Upper lobe of left lung (tissue), 6 donors: ENCODE measurements at regions not wholly inside any gene's neighbourhood (a gene's known extent, or its start where the extent isn't known, plus 50 kb on each side); places are given as distances from the start of the nearest gene placed in this dataset.

ENCODE experiments used
- ATAC-seq, 2 donors: fragments of 200-7000 bp; cut with Tn5 transposase; one replicate each; pipeline ENCODE4 v1.9.1; 2022; ENCODE audit warnings: mild to moderate bottlenecking in 2 of 2, moderate library complexity in 2 of 2; ENCODE audit not compliant: low FRiP score in 2 of 2
- DNase-seq, 2 donors: peaks; one replicate each; pipeline ENCODE4 v3.0.0-alpha.2; 2019 to 2020
- H3K27ac ChIP-seq, 4 donors: fragments of 200-600 bp; sonication (generic); one replicate each; pipeline ENCODE4 v1.5.1; 2016 to 2019
- H3K27me3 ChIP-seq, 4 donors: fragments of 200-600 bp; sonication (generic); one replicate each; pipeline ENCODE4 v1.5.1; 2017 to 2019
- H3K36me3 ChIP-seq, 4 donors: fragments of 200-600 bp; sonication (generic); one replicate each; pipeline ENCODE4 v1.5.1; 2016 to 2019
- H3K4me1 ChIP-seq, 4 donors: fragments of 200-600 bp; sonication (generic); one replicate each; pipeline ENCODE4 v1.5.1; 2018 to 2019
- H3K4me3 ChIP-seq, 4 donors: fragments of 200-600 bp; sonication (generic); one replicate each; pipeline ENCODE4 v1.5.1; 2017 to 2019; ENCODE audit warnings: mild to moderate bottlenecking in 2 of 4, moderate library complexity in 1 of 4
- H3K9me3 ChIP-seq, 4 donors: fragments of 200-600 bp; sonication (generic); one replicate each; pipeline ENCODE4 v1.5.1; 2018 to 2019
- CTCF ChIP-seq, 6 experiments: fragments of 450-650 bp in 4 of 6; fragments of 200-600 bp in 2 of 6; sonication (generic) in 2 of 6; IDR thresholded peaks; one replicate each; pipeline ENCODE4 v1.5.1; 2016 to 2019; ENCODE audit warnings: antibody characterized with exemption in 6 of 6
- EP300 ChIP-seq, 4 donors: sonication (generic); formaldehyde crosslinking; IDR thresholded peaks; one replicate each; pipeline ENCODE4 v1.5.1; 2017; ENCODE audit warnings: antibody characterized with exemption in 4 of 4, control low read depth in 2 of 4
- POLR2A ChIP-seq, 4 donors: fragments of 450-650 bp; IDR thresholded peaks; one replicate each; pipeline ENCODE4 v1.5.1; 2016 to 2017; ENCODE audit warnings: antibody characterized with exemption in 4 of 4, mild to moderate bottlenecking in 2 of 4
- POLR2AphosphoS5 ChIP-seq, 2 donors: sonication (generic); formaldehyde crosslinking; IDR thresholded peaks; one replicate each; pipeline ENCODE4 v1.5.1; 2017; ENCODE audit warnings: antibody characterized with exemption in 2 of 2
- WGBS, 2 donors: methylation state at CpG; one replicate each; pipeline ENCODE4 v1.1.5; 2017 to 2018; 5-methylcytosine and 5-hydroxymethylcytosine counted together
- donor health status: DM: no; HTN: no; CAD: no; lungs with moderate emphysema.
- donor health status: DM: no; HTN: yes; CAD: no; lungs with severe emphysema.

GRCh38 chr17:51354936-51355335 lies 94.6 kb downstream of the UTP18 start:
- no peak overlapping the region for H3K27ac ChIP-seq
- H3K36me3 ChIP-seq, result no peaks in the 10 kb centered on the region
- no peaks in the 10 kb centered on the region for H3K27me3 ChIP-seq
- DNase-seq (no peak), ATAC-seq (no peak)
- H3K4me3 ChIP-seq, result no peak overlapping the region
- H3K4me1 ChIP-seq, result no peaks in the 10 kb centered on the region
- H3K9me3 ChIP-seq, result no peaks in the 10 kb centered on the region
- 46 to 49% methylated on average over 2 of the region's 2 CpGs for WGBS, 2 donors
- no peak for TF ChIP-seq POLR2AphosphoS5 (IDR thresholded peaks at IDR 0.05)
- no peak for TF ChIP-seq CTCF (IDR thresholded peaks at IDR 0.05)
- TF ChIP-seq EP300 (IDR thresholded peaks at IDR 0.05), result no peak
- no peak for TF ChIP-seq POLR2A (IDR thresholded peaks at IDR 0.05)

- DNase-seq, result peak in 1 of 2 donors; percentile 55
- H3K9me3 ChIP-seq, result no peaks in the 10 kb centered on the region
- no peaks in the 10 kb centered on the region for H3K36me3 ChIP-seq
- 71 to 77% methylated on average over 18 of the region's 18 CpGs for WGBS, 2 donors
- no peaks in the 10 kb centered on the region for H3K27me3 ChIP-seq
- no peak overlapping the region for H3K4me3 ChIP-seq
- peak in 1 of 2 donors; percentile 62 for ATAC-seq
- H3K4me1 ChIP-seq, result no peaks in the 10 kb centered on the region
- no peak overlapping the region for H3K27ac ChIP-seq
- TF ChIP-seq POLR2AphosphoS5 (IDR thresholded peaks at IDR 0.05) (no peak), POLR2A (IDR thresholded peaks at IDR 0.05) (no peak), CTCF (IDR thresholded peaks at IDR 0.05) (no peak), EP300 (IDR thresholded peaks at IDR 0.05) (no peak)
Measured at GRCh38 chr17:51355441-51356410, 95.4 kb downstream of the UTP18 start.

GRCh38 chr17:51359055-51359454 lies 98.7 kb downstream of the UTP18 start:
- WGBS, 2 donors, result 85 to 91% methylated on average over 4 of the region's 4 CpGs
- H3K27ac ChIP-seq, result no peak overlapping the region
- ATAC-seq (no peak), DNase-seq (no peak)
- no peaks in the 10 kb centered on the region for H3K9me3 ChIP-seq
- TF ChIP-seq EP300 (IDR thresholded peaks at IDR 0.05), result no peak
- no peak for TF ChIP-seq POLR2A (IDR thresholded peaks at IDR 0.05)
- TF ChIP-seq CTCF (IDR thresholded peaks at IDR 0.05), result no peak
- no peak for TF ChIP-seq POLR2AphosphoS5 (IDR thresholded peaks at IDR 0.05)
- no peaks in the 10 kb centered on the region for H3K4me1 ChIP-seq
- H3K4me3 ChIP-seq, result no peak overlapping the region
- H3K27me3 ChIP-seq, result no peaks in the 10 kb centered on the region
- H3K36me3 ChIP-seq, result no peaks in the 10 kb centered on the region

- TF ChIP-seq POLR2A (IDR thresholded peaks at IDR 0.05) (no peak), EP300 (IDR thresholded peaks at IDR 0.05) (no peak), CTCF (IDR thresholded peaks at IDR 0.05) (no peak), POLR2AphosphoS5 (IDR thresholded peaks at IDR 0.05) (no peak)
- Histone ChIP-seq H3K4me1 (no peaks in the 10 kb centered on the region), H3K9me3 (no peaks in the 10 kb centered on the region), H3K4me3 (no peak overlapping the region), H3K27ac (no peak overlapping the region), H3K36me3 (no peaks in the 10 kb centered on the region), H3K27me3 (no peaks in the 10 kb centered on the region)
- no peak for ATAC-seq
- no peak for DNase-seq
- WGBS, 2 donors, result 59 to 69% methylated on average over 7 of the region's 7 CpGs
Measured at GRCh38 chr17:51362811-51363585, 102.7 kb downstream of the UTP18 start.
